MM.1S (cell line): ENCODE measurements at regions not wholly inside any gene's neighbourhood (a gene's known extent, or its start where the extent isn't known, plus 50 kb on each side); places are given as distances from the start of the nearest gene placed in this dataset.

ENCODE experiments used
- CTCF ChIP-seq: fragments of 300-600 bp; sonication (generic); IDR thresholded peaks from 2 replicates; pipeline ENCODE4 v1.5.1; 2016; ENCODE audit warnings: antibody characterized with exemption, low read length, mixed read lengths
- EZH2 ChIP-seq: fragments of 300-600 bp; sonication (generic); optimal IDR thresholded peaks from 2 replicates; pipeline ENCODE3; 2017; ENCODE audit warnings: low read depth, mild to moderate bottlenecking, antibody characterized with exemption, low read length, mixed read lengths
- EZH2phosphoT487 ChIP-seq: fragments of 300-600 bp; sonication (generic); IDR thresholded peaks from 2 replicates; pipeline ENCODE4 v1.6.1; 2018; ENCODE audit warnings: antibody characterized with exemption, low read length

- no peak for TF ChIP-seq CTCF
- TF ChIP-seq EZH2, result no peak
- no peak for TF ChIP-seq EZH2phosphoT487
These were observed 64.4 kb upstream of the RAI14 start for GRCh38 chr5:34591723-34592122.
